GM18499 (cell line): ENCODE measurements at regions not wholly inside any gene's neighbourhood (a gene's known extent, or its start where the extent isn't known, plus 50 kb on each side); places are given as distances from the start of the nearest gene placed in this dataset.

Source experiments
- ATAC-seq: cut with Tn5 transposase; IDR thresholded peaks from one replicate; pipeline ENCODE4 v1.9.1; 2021; ENCODE audit warnings: moderate number of reproducible peaks; ENCODE audit not compliant: insufficient read depth, unreplicated experiment

DNA sequence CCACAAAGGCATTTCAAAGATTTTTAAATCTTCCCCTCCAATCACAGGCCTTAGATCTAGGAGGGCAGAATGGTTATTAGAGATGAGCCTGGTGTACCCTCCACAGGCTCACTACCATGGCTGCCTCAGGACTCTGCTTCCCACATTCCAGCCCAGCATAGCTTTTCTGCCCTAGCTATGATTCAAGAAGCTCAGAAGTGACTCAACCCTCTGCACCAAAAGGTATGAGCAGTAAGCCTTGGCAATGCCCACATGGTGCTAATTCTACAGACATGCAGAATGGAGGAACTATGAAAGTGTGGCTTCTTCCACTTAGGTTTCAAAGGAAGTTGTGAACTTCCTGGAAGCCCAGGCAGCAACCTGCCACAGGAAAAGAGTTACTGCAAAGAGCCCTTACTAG, 786.2 kb downstream of the SLITRK6 start:
- ATAC-seq: no peak

DNA sequence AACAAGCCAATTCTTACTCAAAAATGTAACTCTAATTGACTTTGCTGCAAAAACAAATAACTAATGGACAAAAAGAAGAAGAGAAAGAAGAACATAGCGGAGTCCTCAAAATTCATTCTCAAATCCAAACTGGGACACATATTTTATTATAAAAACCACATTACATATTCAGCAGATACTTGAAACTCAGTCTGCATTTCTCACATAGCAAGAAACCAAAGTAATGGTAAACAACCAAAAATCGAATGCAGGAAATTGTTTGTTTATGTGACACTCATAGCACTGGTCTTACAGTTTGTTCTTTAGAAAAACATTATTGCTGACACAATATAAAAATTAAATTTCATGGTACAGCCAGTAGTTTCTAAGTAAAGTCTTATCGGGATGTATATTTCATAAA, 789.8 kb downstream of the SLITRK6 start:
- no peak for ATAC-seq

DNA sequence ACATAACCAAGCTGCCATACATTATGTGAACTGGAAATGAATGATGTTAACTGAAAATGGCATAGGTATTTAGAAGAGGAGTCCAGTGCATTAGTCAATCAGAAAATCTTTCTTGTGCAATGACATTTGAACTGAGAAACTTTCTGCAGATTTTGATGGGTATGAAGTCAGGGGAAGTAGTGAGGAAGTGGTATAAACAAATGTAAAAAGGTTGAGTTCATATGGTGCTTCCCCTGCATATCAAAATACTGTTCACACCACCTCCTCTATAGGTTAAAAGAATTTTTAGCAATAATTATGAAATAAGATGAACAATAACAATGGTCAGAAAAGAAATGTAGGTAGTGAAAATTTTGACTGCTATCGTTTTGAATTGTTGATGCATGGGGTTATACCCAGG, 800.0 kb downstream of the SLITRK6 start:
- no peak for ATAC-seq

DNA sequence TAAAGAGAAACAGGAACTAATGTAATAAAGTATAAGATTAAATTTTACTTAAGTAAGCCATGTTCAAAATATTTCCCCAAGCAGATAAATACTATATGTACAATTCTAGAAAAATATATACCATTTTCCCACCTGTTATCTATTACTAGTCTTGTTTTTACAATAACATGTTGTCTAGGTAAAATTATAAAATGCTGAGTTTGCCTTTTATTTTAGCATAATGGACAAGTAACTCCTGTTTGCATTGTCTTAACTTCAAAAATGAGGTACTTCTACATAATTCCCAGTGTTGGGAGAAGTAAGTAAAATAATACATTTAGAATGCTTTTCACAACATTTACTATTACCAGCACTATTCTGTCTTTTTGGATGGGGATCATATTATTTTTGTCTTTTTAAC, 800.5 kb downstream of the SLITRK6 start:
- ATAC-seq: no peak

DNA sequence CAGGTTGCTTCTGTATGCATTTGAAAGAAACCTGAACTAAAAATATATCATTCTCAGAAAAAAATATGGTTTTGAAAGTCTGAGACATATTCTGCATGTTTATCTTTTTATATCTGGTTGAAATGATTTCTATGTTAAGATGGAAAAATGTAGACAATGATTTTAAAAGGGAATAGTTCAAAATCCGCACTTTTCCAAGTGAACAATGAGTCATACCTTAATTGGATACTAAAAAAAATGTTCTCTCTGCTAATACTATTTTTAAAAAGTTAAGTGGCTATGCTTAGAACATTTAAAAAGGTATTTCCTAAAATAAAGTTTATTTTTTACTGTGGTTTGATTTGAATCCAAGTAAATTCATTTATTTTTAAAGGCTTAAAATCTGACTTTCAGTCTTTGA, 801.4 kb downstream of the SLITRK6 start:
- ATAC-seq: no peak

DNA sequence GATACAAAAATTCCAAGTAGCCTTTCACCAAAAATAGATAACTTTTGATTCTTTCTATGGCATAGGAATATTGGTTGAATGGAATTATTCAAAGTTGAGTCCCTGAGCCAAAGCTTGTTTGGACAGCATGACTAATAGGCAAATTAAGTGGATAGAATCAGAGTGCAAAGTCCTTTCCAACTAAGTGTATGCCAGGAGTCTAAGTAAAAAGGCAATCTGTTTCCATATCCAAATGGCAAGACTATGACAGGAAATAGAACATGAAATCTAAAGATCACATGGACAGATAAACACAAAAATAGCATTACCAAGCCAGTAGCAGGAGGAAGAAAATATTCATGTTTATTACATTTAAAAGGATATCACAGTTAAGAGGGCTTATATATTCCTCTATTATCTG, 804.6 kb downstream of the SLITRK6 start:
- ATAC-seq: no peak

DNA sequence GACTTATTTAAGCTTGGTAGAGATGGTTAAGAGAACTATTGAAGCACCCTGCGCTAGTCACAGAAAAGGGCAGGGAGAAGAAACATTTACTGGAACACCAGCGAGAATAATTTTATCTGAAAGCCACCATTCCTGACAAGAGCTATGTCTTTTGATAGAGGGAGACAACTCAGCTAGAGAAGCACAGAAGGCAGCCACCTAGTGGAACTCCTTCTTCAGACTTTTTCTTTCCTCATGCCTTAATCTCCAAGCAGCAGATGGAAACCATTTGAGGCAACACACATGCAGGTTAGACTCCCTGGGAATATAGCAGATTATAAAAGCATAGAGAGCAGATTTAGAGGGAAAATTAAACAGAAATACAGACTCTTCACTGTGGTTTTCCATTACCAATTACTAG, 813.4 kb downstream of the SLITRK6 start:
- ATAC-seq: no peak

DNA sequence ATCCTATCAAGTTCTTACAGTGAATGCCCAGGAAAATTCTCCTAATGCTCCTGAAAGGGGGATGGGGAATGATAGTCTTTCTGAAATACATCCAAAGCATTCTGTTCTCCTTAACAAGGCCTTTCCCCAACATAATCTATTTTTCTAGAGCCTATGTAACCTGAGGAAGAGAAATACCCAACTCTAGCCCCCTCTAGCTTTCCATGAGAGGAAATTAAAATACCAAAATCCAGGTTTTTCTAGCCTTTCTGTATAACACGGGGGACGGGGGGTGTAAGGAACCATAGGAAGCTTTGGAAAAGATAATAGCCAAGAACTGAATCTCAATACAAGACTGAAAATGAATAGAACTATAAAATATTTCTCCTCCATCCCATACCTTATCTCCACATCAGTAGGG, 815.9 kb downstream of the SLITRK6 start:
- no peak for ATAC-seq

DNA sequence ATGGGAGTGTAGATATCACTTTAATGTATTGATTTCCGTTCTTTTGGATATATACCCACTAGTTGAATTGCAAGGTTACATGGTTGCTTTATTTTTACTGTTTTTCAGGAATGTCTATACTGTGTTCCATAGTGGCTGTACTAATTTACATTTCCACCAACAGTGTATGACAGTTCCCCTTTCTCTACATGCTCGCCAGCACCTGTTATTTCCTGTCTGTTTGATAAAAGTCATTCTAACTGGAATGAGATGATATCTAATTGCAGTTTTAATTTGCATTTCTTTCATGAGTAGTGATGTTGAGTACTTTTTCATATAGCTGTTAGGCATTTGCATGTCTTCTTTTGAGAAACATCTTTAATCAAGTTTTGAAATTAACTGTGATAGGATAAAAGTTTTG, 818.6 kb downstream of the SLITRK6 start:
- ATAC-seq: no peak

DNA sequence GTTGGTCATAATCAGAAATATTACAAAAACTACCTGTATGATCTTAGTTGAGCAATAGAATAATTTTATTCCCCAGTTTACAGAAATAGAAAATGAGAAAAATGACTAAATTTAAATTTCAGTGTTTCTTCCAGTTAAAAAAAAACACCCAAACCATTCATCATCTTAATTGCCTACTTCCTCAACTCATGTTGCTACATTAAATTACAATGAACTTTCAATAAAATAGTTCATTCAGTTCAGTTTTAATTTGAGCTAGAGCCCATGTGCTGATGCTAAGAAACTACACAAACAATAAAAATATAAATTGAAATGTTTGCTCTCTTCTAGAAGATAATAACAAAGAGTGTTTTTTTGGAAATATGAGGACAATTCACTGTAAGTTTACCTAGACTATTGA, 820.4 kb downstream of the SLITRK6 start:
- no peak for ATAC-seq

DNA sequence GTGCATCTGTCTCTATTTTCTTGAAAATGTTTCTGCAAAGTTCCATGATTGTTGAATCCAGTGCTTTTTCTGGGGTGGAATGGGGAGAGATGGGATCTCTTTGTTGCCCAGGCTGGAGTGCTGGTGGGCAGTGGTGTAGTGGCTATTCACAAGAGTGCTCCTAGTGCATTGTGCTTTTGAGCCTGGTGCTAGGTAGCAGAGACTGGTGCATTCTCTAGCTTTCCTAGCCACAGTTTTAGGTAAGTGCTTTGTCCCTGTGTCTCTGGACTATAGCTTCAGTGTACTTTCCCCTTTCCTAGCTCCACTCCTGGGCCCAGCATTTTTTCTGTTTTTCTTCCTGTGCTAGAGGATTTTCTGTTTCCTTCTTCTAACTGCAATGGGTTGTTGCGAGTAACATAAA, 825.6 kb downstream of the SLITRK6 start:
- no peak for ATAC-seq

DNA sequence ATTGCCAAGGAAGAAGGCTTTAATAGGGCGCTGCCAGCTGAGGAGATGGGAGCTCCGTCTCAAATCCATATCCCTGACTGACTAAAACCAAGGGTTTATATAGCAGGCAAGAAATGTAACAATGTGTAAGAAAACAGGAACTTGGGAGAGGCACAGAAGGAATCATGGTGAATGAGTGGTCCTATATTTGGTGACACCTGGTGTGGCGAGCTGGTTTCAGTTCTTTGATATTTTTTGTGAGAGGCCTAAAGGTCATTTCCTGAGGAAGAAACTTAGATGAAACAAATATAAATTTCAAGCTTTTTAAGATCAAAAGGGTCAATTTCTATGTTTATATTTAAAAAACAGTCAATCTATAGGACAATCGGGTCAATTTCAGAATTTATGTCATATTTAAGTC, 826.3 kb downstream of the SLITRK6 start:
- no peak for ATAC-seq

DNA sequence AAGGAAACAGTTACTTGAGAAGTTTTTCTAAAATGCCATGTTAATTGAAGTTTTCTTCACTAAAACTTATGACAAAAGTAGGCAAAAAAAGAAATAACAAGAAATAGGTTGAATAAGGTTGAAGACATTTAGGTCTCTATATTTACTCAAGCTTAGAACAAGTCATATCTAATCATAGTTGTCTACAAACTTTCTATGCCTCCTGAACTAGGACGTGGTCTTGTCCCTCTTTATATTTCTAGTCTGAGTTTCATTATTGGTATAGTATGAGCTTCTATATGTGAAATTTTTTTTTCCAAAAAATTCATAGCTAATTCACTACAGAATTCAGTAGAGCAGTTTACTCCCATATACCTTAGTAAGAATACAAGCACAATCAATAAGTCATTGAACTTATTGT, 836.4 kb downstream of the SLITRK6 start:
- ATAC-seq: no peak

DNA sequence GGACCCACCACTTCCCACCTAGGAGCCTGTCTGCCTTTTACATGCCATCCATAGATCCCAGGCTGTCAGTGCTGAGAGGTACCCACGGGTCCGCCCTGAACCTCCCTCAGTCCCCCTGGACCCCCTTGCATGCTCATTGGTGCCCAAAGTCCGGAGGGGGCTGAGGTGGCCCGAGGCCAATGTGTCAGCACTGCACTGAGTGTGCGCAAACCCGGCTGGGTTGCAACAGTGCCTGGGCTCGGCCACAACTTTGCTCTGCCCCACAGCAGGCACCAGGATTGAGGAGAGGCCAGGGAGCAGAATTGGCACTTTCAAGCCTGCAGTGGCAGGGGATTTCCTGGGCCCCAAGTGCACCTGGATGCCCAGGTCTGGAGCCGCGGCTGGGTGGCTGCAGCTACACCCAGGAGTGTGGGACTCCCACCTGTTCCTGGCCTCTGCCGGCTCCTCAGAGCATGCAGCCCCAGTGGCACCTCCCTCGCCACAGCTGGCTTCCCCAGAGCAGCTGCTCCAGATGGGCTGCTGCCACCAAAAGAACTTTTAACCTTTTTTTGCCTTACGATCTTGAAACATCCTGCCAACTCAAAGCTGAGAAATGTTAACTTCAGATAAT, 837.0 kb downstream of the SLITRK6 start:
- no peak for ATAC-seq

DNA sequence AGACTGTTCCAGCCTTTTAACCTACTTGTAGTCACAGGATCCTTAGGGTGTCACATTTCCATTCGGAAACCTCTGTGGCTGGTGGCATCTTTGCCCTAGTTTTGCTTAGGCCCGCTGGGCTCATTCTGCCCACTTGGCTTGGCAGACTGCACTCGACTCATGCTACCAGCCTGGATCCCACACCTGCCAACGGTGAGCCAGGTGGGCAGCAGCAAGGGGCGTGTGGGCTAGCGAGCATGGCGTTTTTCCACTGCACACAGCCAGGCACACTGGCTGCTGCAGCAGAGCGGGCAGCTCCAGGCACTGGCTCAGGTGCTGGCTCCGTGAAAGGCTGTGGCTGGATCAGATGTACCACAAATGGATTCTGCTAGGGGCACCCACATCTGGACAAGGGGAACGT, 838.2 kb downstream of the SLITRK6 start:
- ATAC-seq: no peak

DNA sequence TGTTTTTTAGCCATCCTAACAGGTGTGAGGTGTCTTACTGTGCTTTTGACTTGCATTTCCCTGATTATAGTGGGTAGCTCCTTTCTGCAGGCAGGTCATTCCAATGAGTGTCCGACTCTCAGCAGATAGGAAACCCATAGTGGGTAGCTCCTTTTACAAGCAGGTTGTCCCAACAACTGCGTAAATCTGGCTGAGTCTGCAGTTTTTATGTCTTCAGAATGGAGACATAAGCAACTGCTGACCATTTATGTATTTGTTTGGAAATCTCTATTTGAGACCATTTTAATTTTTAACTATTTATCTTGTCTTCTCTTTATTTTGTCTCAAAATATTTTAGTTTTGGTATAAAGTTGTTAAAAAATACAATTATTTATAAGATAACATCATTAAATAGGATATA, 839.4 kb downstream of the SLITRK6 start:
- ATAC-seq: no peak

DNA sequence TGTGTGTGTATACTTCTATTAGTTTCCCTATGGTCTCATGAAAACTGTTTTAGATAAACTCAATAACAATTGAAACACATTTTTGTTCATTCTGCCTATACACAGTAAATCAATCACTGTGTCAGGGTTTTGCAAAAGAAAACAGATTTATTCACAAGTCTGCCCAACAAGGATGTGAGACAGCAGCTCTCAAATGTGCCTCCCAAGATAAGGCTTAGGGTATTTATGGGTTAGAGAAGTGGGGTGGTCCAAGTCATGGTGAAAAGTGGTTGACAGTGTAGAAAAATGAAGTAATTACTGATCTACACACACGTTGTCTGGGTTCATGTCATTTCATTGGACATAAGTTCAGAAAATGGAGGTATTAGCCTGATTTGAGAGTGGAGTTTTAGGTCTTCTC, 844.6 kb downstream of the SLITRK6 start:
- ATAC-seq: no peak

DNA sequence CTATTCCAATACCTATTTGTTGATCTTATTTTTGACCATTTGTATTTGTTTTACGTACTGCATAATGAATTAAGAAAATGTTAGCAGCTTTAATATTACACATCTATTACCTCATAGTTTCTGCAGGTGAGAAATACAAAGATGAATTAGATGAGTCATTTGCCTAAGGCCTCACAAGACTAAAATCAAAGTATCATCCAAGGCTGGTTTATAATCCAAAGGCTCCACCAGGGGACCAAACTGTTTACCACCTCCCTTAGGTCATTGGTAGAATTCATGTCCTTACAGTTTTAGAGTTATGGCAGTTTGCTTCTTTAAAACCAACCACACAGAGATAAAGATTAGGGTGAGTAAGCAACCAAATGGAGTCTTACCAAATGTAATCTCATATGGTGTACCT, 848.1 kb downstream of the SLITRK6 start:
- no peak for ATAC-seq

DNA sequence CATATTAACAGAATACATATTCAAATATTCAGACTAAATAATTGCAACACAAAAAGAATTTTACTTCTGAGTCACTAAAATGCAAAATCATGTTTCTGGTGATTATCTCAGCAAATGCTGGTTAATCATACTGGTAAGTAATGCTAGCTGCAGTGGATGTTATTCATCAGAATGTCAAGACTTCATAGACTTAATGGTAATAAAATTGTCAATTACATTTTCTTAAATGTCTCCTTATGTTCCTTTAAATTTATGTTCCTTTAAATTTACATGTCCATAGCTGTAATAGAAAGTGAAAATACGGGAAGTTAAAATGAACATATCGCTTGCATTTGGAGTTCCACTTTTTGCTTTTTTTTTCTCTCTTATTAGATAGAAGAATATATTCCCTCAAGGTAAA, 853.0 kb downstream of the SLITRK6 start:
- ATAC-seq: no peak

DNA sequence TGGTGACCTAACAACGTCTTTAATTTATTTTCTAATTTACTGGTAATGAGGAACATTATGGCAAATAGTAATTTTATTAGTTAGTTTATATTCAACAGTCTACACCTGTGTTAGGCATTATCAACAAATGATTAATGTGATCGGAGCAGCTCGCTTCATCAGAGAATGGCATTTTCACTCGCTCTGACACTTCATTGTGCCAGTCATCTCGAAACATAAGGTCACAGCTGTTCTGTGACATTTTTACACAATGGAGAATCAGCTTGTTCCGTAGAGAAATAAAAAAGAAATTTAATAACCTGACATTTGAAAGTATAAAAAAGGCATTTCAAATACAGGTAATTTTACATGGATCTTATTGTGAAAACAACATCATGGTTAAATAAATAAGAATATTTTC, 858.4 kb downstream of the SLITRK6 start:
- ATAC-seq: no peak

DNA sequence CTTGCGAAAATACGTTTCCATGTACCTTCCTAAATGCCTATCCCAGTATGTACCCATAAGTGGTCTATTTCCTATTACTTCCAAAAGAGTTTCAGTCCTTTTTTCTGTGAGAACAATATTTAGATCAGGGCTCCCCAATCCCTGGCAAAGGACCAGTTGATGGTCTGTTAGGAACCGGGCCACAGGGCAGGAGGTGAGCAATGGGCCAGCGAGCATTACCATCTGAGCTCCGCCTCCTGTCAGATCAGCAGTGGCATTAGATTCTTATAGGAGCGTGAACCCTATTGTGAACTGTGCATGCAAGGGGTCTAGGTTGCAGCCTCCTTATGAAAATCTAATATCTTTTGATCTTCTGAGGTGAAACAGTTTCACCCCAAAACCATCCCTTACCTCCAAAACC, 859.1 kb downstream of the SLITRK6 start:
- ATAC-seq: no peak

DNA sequence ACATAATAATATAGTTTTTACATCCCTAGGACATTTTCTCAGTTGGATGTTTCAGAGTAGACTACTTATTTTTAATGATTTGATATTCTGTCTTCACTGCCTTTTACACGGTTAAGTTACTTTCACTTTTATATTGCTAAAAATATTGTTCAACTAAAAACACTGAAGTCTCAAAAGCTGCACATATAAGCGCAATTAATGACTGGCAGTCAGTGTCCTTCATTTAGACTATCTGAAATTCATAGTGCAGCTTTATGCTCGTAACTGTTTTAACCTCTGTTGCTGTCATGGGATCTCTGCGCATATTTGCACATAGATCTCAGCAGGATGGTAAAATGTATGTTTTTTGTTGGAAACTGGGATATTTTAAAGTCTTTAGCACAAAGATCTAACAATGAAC, 864.3 kb downstream of the SLITRK6 start:
- ATAC-seq: no peak

DNA sequence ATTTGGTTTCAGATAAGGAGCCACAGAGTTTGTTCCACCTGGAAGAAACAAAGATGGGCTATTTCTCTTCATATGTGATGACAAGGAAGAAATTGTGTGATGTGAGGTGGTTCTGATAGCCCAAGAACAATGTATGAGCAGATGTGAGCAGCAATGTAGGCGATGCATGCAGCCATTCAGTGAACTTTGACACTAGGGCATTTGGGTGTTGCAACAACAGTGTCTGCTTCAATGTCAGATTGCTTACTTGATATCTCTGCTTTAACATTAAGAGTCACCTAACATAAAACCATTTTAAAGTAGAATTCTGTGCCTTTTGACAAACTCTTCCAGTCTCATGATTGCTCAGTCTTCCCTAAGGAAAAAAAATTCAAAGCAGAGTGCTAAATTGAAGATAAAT, 865.4 kb downstream of the SLITRK6 start:
- ATAC-seq: no peak
